GM06990 (cell line): ENCODE measurements at regions not wholly inside any gene's neighbourhood (a gene's known extent, or its start where the extent isn't known, plus 50 kb on each side); places are given as distances from the start of the nearest gene placed in this dataset.
"Not testable (repeated sequence)": the region's sequence is repeated elsewhere in the genome, so short reads cannot be mapped to it uniquely, and the experiment has no call there.

Experiments used
- DNase-seq: peaks from one replicate; pipeline ENCODE4 v3.0.0-alpha.2; 2011; ENCODE audit not compliant: insufficient read length; ENCODE audit errors: extremely low read depth
- H3K27me3 ChIP-seq: replicated peaks from 2 replicates; pipeline ENCODE4 v1.6.0; 2011; ENCODE audit warnings: low read length; ENCODE audit not compliant: control insufficient read depth, insufficient read depth
- H3K36me3 ChIP-seq: 2 replicates; pipeline ENCODE4 v1.5.1; 2011; ENCODE audit warnings: low read length; ENCODE audit not compliant: control insufficient read depth, insufficient read depth
- H3K4me3 ChIP-seq: replicated peaks from 2 replicates; pipeline ENCODE4 v1.5.1; 2011; ENCODE audit warnings: low read depth, mild to moderate bottlenecking, control low read depth, low read length
- CTCF ChIP-seq: IDR thresholded peaks from 2 replicates; pipeline ENCODE4 v1.5.1; 2011; ENCODE audit warnings: low read length, control low read depth, mild to moderate bottlenecking, inconsistent platforms; ENCODE audit not compliant: insufficient read depth, poor library complexity, severe bottlenecking

- DNase-seq = no peak
- no peaks in the 10 kb centered on the region; the same call in 1 of the 2 replicates for H3K27me3 ChIP-seq
- no peaks in the 10 kb centered on the region for H3K36me3 ChIP-seq
- no peak for TF ChIP-seq CTCF
- H3K4me3 ChIP-seq = no peak overlapping the region
Observed at GRCh38 chr6:125587666-125588632, 161.5 kb upstream of the HEY2 start.

GRCh38 chr6:125591796-125592195 lies 157.6 kb upstream of the HEY2 start:
- not testable (repeated sequence) for DNase-seq, H3K27me3 ChIP-seq, H3K36me3 ChIP-seq, H3K4me3 ChIP-seq

- no peaks in the 10 kb centered on the region for H3K27me3 ChIP-seq
- DNase-seq = no peak
- no peaks in the 10 kb centered on the region for H3K36me3 ChIP-seq
- no peak for TF ChIP-seq CTCF
- no peak overlapping the region for H3K4me3 ChIP-seq
Observed at GRCh38 chr6:125593746-125594145, 155.7 kb upstream of the HEY2 start.

- no peak for DNase-seq
- no peak for TF ChIP-seq CTCF
- Histone ChIP-seq H3K4me3 (no peak overlapping the region), H3K27me3 (no peaks in the 10 kb centered on the region), H3K36me3 (no peaks in the 10 kb centered on the region)
Observed at GRCh38 chr6:125596020-125596419, 153.4 kb upstream of the HEY2 start.

GRCh38 chr6:125597411-125598253 lies 151.8 kb upstream of the HEY2 start:
- no peak overlapping the region for H3K4me3 ChIP-seq
- no peaks in the 10 kb centered on the region for H3K36me3 ChIP-seq
- no peaks in the 10 kb centered on the region for H3K27me3 ChIP-seq
- no peak for TF ChIP-seq CTCF
- no peak for DNase-seq

GRCh38 chr6:125598422-125598821 lies 151.0 kb upstream of the HEY2 start:
- Histone ChIP-seq H3K27me3 (no peaks in the 10 kb centered on the region), H3K36me3 (no peaks in the 10 kb centered on the region), H3K4me3 (no peak overlapping the region)
- no peak for TF ChIP-seq CTCF
- no peak for DNase-seq
